Mammary epithelial cell (primary cell): ENCODE measurements at regions not wholly inside any gene's neighbourhood (a gene's known extent, or its start where the extent isn't known, plus 50 kb on each side); places are given as distances from the start of the nearest gene placed in this dataset.

Experiments used
- EZH2 ChIP-seq: IDR thresholded peaks from 2 replicates; pipeline ENCODE4 v1.6.1; 2012; ENCODE audit warnings: low read length, inconsistent platforms, borderline replicate concordance
- TF ChIP-seq, protein P1 (sequence below), 2 donors: IDR thresholded peaks in 1 of 2; conservative IDR thresholded peaks in 1 of 2; 2 replicates each; pipeline ENCODE4 v1.5.1; 2011 to 2012; ENCODE audit warnings: inconsistent platforms in 2 of 2, low read length in 2 of 2, mild to moderate bottlenecking in 2 of 2, control low read depth in 1 of 2, low read depth in 1 of 2; ENCODE audit not compliant: insufficient read depth in 1 of 2; ENCODE audit errors: extremely low read depth in 1 of 2

DNA sequence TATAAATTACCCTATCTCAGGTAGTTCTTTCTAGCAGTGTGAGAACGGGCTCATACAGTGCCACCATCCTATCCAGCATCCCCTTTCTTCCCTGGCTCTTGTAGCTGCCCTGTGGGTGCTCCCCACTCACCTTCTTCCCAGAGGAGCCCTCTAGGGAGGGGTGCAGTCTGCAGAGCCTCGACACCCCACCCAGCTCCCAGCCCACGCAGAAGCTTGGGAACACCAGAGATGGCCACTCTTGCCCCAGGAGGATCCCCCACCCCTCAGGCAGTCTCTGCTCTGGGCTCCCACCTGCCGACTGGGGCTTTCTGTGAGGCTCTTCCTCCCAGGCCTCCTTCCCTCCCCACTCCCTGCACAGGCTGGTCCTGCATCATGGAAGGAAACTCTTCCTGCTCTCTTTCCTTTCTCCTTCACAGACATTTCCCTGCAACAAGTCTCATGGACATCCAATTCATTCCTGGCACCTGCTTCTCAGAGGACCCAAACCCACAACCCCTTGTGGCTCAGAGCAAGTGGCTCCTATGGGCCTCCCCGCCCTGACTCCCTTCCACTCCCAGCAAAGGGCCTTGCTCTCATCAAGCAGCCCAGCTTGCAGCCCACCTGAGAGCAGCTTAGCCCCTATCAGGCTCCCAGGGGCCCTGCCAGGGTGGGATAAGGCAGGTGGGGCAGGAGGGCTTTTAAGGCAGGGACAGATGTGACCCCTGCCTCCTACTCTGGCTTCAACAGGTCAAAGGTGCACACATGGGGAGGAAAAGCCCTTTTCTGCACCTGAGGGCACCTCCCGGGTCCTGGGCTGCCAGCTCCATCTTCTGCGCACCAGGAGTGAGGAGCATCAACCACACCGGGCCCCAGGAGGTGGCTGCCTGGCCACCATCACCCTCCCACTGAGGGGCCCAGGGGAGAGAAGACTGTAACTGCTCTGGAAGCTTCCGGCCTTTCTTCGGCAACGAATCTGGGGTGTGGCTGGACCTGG, 263.8 kb upstream of the TNRC6C start:
- TF ChIP-seq, protein P1, sequence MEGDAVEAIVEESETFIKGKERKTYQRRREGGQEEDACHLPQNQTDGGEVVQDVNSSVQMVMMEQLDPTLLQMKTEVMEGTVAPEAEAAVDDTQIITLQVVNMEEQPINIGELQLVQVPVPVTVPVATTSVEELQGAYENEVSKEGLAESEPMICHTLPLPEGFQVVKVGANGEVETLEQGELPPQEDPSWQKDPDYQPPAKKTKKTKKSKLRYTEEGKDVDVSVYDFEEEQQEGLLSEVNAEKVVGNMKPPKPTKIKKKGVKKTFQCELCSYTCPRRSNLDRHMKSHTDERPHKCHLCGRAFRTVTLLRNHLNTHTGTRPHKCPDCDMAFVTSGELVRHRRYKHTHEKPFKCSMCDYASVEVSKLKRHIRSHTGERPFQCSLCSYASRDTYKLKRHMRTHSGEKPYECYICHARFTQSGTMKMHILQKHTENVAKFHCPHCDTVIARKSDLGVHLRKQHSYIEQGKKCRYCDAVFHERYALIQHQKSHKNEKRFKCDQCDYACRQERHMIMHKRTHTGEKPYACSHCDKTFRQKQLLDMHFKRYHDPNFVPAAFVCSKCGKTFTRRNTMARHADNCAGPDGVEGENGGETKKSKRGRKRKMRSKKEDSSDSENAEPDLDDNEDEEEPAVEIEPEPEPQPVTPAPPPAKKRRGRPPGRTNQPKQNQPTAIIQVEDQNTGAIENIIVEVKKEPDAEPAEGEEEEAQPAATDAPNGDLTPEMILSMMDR (conservative IDR thresholded peaks at IDR 0.05 in 1 of 2, IDR thresholded peaks at IDR 0.05 in 1 of 2; ENCODE audit: extremely low read depth in 1 of 2, insufficient read depth in 1 of 2, low read depth in 1 of 2, low read length in 2 of 2), result no peak
- TF ChIP-seq EZH2, result no peak
